GM21360 (cell line): ENCODE measurements at regions not wholly inside any gene's neighbourhood (a gene's known extent, or its start where the extent isn't known, plus 50 kb on each side); places are given as distances from the start of the nearest gene placed in this dataset.

Source experiments
- ATAC-seq: cut with Tn5 transposase; IDR thresholded peaks from one replicate; pipeline ENCODE4 v1.9.1; 2021; ENCODE audit warnings: mild to moderate bottlenecking, moderate library complexity; ENCODE audit not compliant: unreplicated experiment

DNA sequence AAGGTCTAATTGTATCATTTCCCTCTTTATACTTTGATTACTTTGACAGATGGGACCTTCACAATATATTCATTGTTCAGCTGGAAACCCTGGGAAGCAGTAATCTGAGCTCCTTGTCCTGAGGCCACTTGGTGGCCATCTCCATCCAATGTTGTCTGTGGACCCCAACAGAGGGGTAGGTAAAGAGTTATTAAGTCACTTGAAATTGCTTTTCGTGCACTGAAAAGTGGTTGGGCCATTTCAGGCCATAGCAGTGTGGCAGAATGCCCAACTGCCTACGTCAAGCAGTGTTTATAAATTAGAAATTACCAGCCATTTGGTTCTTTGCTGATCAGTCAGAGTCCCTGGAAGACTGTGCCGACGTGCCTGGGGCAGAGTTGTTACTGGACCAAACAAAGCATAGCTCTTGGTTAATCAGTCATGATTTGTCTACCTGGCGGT lies 308.3 kb upstream of the USP25 start:
- ATAC-seq: no peak

DNA sequence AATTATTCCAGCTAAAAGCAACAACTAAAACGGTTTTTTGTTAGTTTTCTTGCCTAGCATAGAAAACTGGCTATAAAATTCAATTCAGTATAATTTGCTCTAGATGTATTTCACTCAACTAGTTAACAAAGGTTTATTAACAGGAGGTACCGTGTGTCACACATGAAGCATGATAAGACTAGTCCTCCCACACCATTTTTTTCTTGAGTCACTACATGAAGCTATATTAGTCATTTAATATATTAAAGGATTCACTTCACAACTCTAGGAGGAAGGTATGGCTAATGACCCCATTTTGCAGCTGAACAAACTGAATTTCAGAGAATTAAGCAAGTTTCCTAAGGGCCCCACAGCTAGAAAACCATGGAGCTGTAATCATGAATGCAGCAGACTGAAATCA lies 307.8 kb upstream of the USP25 start:
- no peak for ATAC-seq

DNA sequence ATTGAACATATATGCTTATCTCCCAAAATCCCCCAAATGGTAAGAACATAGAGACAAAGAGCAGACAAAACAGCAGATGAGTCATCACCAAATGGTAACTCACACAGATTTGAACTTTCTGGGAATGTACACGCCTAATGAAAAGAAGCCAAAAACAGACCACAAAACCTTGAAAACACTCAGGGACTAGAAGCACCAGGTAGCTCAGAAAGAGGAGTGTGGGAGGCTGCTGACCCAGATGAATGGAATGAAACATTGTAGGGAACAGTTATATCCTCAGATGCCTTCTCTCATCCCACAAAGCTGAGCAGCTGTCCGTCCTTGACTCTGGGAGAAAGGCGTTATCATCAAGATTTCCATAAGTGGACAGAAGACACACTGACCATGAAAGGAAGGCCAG lies 307.0 kb upstream of the USP25 start:
- no peak for ATAC-seq

DNA sequence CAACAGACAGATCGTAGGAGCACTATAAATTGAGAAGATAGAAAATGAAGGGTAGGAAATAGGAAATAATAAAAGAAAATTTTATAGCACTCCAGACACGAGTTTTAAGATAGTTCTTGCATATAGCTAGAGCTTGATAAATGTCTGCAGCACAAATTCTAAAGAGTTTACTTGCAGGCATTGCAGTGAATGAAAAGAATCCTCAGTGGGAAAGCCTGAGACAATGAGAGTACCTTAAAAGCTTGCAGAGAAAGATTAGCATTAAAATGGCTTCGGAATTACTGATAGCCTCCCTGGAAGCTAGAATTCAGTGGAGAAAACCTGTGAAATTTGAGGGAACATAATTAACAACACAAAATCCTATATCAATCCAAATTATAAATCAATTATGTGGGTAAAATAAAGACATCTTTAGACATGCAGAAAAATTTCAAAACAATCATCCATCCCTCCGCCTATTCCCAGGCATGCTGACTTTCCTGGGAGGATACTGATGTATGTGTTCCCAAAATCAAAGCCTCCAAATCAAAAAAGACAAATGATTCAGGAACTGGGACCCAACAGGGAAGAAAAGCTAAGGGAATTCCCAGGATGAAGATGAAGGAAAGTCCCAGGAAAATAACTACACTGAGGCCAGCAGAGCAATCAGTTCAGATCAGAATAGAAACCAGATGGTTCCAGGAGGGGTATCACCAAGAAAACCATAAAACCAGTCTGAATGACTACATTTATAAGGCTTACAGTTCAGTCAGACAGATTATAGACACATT lies 305.9 kb upstream of the USP25 start:
- ATAC-seq: no peak

DNA sequence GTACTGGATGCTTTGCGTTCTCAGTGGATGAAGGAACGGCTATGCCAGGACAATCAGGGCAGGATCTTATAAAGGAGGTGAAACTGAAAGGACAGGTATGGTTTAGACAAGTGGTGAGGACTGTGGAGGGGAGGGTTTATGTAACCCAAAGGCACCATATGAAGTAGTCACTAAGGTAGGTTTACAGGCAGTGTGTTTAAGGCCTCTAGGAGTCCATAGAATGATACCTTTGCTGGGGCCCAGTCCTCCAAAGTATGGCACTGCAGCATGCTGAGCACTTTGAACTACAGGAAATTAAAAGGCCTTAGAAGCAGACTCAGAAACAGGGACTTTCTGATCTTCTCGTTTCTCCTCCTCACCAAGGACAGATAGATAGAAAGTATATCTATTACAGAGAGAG lies 304.7 kb upstream of the USP25 start:
- no peak for ATAC-seq

DNA sequence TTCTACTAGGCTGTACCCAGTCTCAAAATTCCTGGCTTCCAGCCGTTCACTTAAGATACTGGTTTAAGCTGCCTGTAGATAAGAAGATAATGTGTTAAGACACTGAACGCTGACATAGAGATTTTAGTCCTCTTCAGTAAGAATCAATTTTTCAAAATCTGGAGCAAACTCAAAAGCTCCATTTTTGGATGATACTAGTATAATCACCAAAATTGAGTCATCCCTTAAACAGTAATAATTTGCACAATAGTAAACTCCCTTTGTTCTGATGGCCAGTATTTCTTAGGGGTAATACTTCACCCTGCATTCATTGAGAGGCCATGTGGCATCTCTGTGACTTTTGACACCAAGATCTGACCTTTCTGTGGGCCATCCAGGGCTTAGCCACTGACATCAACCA lies 299.8 kb upstream of the USP25 start:
- no peak for ATAC-seq

DNA sequence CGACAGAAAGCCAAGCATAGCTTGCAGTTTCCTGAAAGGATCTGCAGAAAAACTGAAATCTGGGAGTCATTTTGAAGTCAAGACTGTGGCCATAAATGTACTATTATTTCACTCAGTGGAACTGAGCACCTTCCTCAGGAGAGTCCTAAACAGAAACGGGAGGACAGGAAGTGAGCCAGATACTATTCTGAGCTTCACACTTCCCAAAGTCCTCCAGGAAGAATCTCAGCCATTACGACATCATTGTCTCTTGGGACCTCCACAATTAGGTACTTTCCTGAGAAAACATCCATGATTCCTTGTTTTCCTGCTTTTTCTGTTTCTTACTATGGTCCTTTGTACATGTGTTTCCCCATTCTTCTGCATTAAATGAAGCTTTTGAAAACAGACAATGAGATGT lies 299.2 kb upstream of the USP25 start:
- ATAC-seq: no peak

DNA sequence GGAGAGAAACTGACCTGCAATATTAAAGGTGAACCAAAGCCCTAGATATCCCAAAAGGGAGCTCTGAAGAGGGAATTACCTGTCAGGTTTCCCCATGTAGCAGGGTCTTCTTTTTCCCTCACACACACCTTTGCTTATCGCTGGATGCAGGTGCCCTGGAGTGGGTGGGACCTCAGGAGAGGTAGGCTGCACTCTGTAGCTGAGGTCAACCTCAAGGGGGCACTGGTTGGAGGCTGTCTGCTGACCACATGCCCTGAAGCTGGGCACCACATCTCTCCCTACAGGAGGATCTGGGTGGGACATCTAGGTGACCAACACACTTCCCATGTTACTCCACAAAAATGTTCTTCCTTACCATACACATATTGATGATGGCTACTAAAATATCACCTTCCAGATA lies 298.7 kb upstream of the USP25 start:
- no peak for ATAC-seq

DNA sequence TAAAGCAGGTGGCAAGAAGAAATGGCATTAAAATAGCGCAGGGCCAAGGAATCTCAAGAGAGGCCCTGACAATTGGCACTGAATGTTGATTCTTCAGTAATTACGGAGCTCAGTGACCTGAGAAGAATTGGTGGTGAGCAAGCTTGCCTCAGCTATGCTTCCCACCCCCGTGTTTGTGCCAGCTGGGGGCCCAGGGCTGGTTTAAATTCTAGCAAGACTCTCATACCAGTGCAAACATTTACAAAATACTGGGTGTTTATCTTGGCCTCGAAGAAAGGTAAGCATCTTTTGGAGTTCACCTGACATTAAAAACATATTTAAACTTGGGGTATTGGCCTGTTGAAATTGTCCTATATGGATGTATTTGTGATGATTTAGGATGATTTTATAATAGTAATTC lies 296.7 kb upstream of the USP25 start:
- ATAC-seq: no peak

DNA sequence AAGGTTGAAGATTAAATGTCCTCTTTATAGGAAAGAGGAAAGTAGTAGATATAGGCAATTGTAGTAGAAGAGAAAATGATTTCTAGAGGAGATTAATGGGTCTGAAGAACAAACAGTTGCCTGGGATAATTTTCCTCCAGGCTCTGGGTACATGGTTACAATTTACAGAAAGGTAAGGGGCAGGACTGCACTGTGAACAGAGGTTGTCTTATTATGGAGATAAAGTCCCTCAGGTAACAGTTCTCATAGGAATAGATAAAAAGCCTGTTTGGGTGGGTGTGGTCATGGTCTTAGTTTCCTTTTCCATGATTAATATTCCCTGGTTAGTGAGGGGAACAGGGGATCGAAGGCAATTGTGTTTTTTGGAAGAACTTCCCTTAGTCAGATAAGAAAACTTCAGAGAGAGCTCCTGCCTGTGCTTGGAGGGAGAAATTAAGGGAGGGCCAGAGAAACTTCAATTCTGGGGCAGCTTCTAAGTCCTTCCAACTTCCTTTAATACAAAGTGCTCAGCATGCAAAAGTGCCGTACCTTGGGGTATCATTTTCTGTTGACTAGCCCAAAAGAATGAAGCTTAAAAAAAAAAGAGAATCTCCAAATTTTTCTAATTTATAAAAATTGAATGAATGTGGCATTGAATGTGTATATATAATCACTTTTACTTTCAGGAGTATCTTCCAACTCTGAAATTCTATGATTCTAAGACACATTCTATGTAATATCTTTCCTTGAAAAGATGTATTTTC lies 295.4 kb upstream of the USP25 start:
- ATAC-seq: no peak

DNA sequence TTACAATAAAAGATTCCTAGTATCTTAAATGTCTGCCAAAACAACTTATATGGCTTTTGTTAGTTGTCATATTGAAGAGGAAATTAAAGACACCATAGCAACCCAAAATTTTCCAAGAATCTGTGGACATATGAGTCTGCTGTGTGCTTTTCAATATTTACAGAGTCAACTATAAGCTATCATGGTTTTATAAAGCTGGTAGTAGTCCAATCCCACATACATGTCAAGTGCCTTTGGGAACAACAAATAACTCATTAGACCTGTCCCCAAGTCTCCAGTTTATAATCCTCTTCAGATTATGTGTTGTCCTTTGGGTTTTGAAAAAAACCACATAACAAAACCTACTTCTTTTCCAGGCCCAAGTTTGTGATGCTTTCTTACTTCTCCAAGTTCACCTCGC lies 293.8 kb upstream of the USP25 start:
- no peak for ATAC-seq

DNA sequence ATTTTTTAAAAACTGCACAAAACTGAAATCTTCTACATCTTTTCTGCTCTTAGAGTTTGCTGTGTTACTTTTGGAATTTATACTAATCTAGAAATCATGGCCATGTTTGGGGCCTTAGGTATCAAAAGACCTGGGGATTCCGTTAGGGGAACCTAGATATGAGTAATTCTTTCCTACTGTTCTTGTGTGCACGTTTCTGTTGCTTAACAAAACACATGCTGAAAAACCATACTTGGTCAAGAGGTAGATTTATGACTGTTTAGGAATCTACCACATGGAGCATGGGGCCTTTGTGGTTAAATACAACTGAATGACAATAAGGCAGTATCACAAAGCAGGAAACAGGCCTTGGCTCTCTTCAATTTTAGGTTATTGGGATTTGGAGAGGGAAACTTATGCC lies 291.9 kb upstream of the USP25 start:
- peak; percentile 89 for ATAC-seq

DNA sequence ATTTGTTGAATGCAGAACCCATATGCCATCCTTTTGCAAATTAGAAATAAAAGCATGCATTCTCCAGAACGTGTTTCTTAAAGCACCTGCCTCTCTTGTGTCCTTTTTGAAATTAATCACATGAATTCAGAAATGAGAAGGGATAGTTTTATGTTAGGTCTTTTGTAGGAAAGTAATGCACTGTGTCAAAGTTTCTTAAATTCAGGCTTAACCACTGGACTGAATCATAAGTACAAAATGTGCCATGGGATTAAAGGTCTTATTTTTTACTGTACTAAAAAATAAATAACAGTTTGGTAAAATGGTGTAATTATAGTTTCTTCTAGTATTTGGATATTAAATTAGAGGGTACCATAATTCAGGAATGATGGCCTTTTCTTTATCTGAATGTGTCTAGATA lies 290.1 kb upstream of the USP25 start:
- ATAC-seq: no peak

DNA sequence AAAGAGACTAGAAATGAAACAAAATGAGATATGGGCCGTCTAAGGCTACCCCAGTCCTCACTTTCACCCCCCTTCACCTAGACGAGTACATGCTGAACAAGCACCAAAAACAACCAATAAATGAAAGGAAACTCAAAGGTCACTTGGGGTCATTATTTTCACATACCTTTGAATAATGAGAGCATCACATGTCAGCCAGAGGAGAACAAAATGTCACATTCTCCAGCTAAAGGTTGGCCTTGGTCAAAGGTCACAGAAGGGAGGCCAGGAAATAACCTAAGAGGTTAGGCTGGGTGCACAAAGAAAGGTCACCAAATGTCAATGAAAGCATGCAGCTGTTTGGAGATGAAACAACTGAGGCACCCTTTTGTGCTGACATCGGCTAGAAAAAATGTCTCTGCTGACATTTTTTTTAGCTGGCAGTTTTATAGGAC lies 288.7 kb upstream of the USP25 start:
- no peak for ATAC-seq

DNA sequence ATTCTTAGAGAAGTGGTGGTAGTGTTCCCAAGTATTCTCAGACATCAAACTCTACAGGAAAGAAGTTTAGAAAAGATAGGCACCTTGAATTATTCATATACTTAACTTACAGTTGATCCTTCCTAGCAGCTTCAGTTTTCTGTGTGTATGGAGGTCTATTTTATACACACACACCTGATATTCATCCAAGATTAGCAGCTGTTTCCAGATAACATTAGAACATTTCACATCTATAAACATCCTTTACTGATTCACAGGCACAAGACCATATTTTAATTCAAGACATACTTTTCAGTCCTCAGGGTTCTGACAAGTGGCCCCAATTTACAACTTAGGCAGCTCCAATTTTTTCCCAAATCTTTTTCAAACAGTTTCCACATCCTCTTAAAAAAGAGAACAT lies 287.8 kb upstream of the USP25 start:
- no peak for ATAC-seq

DNA sequence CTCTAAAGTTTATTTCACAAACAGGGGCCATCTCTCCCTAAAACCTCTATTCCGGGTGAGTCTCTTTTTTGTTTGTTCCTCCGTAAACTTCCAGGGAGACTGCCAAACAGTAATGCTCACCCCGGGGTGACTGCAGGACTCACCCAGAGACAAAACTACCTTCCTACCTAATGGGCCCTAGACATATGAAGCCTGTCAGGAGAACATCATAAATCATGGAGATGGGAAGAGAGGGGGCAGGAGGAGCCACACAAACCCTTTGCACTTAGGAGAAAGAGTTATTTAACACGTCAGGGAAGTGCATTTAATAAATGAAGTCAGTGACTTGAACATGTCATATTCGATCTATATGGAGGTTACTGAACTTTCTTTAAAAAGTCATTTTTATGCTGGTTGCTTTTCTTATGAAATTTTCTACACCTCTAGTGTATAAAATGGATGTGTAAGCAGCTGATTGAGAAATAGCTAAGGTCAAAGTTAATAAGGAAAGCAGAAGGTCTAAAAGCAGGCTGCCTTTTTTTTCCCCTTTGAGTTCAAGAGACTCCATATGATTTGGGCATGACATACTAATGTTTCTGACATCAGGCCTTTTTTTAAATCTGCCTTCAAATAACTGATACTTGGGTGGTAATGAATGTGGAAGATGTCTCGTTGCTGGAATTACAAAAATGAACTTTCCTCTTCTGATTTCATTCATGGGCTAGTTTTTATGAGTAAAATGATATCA lies 286.9 kb upstream of the USP25 start:
- no peak for ATAC-seq

DNA sequence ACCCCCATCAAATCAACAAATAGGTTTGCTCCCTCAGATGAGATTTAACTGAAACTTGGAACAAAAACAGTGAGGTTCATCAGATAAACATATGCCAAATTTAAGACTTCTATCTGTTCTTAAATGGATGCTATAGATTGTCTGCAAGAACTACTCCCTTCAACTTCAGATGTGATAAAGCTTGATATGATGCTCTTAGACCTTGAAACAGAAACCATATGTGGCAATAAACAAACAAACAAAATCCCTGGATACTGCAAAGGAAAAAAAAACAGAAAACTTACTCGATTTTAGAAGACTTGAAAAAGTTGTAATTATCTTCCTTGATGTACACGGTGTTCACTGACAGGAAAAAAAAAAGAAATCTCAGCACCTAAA lies 286.1 kb upstream of the USP25 start:
- ATAC-seq: no peak

DNA sequence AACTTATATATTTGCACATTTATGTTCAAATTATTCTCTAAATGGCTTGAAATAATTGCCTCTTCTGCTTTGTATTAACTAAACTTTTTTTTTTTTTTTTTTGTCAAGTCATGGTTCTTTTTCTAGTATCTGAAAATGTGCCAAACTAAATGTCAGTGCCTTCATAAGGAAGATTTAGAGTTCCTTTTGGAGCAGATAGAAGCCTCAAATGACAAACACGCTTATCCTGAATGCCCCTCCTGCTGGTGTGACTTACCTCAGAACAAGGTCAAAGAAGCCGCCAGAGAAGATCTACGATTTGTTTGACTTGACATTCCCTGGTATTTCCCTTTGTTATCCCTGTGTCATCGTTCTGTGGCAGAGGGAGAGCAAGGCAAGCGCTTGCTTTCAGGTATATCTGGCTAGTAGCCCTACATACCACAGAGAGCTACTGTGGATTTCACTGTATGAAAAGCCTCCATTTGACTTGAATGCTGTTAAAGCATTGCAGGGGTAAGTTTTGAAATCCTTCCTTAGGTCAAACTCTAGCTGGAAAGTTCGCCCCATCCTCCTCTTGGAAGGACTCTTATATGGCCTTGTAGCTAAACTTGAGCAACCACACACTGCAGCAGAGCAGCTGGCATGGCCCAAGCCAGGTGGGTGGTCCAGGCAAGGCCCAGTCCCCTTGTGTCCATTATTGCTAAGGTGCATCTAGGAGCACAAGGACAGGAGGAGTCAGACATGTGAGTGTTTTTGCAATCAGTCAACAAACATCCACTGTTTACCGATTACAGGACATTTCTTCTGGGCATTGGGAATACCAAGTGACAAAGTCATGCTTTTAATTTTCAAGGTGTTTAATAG lies 285.4 kb upstream of the USP25 start:
- no peak for ATAC-seq

DNA sequence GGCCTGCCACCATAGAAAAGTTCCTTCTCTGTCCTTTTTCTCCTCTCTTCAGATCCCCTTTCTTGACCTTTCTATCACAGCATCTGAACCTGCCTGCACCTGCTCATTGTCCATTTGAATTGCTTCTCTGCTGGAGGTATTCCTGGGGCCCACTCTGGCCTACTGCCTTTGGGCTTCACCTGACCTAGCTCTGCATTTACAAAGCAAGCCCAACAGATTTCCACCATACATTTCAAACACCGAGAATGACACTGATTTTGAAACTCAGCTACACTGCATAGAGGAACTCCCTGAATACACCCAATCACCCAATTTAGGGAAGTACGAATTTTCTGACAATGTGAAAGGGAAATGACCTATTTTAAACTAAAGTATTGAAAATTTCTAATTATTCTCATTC lies 284.5 kb upstream of the USP25 start:
- ATAC-seq: peak; percentile 93

DNA sequence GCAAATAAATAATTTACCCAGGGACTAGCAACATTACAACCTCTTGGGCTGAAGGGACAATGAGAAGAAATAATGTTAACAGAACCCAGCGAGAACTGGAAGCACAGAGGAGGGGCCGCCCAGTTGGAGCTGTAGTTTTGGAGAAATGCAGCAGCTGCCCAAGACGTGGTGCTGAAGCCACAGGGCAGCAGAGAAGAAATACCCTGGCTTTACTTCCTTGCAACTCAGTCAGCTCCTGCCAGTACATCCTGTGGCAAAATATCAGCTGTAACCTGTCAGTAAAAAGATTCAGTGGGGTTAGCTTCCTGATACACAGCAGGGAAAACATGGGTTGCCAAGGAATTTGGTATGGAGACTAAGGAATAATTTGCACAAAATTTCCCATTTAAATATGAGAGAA lies 283.6 kb upstream of the USP25 start:
- no peak for ATAC-seq

DNA sequence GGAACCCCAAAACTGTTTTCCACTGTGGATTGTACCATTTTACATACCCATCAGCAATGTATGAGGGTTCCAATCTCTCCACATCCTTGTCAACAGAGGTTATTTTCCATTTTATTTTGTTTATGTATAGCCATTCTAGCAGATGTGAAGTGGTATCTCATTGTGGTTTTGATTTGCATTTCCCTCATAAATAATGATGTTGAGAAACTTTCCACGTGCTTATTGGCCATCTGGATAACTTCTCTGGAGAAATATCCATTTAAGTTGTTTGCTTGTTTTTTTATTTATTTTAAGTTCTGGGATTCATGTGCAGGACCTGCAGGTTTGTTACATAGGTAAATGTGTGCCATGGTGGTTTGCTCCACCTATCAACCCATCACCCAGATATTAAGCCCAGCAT lies 280.2 kb upstream of the USP25 start:
- no peak for ATAC-seq
